ENCODE measurements at regions not wholly inside any gene's neighbourhood (a gene's known extent, or its start where the extent isn't known, plus 50 kb on each side); places are given as distances from the start of the nearest gene placed in this dataset.

GRCh38 chr10:78404296-78404695, 370.6 kb downstream of the RPS24 start:
- no peak for TF ChIP-seq CTCF (IDR thresholded peaks at IDR 0.05)
- TF ChIP-seq EP300 (IDR thresholded peaks at IDR 0.05): no peak

Measured in tibial nerve (tissue), 4 donors.